Spleen (tissue), 7 donors: ENCODE measurements at regions not wholly inside any gene's neighbourhood (a gene's known extent, or its start where the extent isn't known, plus 50 kb on each side); places are given as distances from the start of the nearest gene placed in this dataset.

ENCODE experiments used
- POLR2A ChIP-seq, 3 donors: fragments of 450-650 bp; IDR thresholded peaks; one replicate each; pipeline ENCODE4 v1.5.1; 2017; ENCODE audit warnings: antibody characterized with exemption in 3 of 3, mild to moderate bottlenecking in 1 of 3
- TF ChIP-seq, protein P1 (sequence below), 11 experiments: fragments of 200-600 bp in 7 of 11; fragments of 450-650 bp in 4 of 11; sonication (generic) in 4 of 11; IDR thresholded peaks in 8 of 11; conservative IDR thresholded peaks in 3 of 11; 1 replicate in 7 of 11; 2 replicates in 4 of 11; pipeline versions ENCODE4 v1.4.0 to v1.8.0; 2016 to 2021; ENCODE audit warnings: antibody characterized with exemption in 11 of 11, inconsistent platforms in 4 of 11, mild to moderate bottlenecking in 1 of 11
- donor health status: DM: no; HTN: no; CAD: no; lungs with moderate emphysema.
- donor health status: DM: no; HTN: no; CAD: no.
- donor health status: DM: no; HTN: no; CAD: no.

DNA sequence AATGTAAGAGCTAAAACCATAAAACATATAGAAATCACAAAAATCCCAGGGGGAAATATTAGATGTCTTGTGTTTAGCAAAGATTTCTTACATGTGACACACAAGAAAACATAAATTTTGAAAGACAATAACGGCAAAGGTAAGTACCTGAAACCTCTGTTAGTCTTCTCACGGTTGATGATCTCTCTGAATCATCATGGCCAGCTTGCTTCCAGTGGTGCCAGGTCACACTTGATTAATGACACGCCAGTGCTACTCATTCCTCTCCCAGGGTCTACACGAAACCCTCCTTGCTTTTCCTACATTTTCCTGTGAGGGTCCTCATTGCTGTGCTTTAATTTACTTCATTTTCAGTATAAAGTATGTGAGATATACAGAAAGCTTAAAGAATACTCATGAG, 114.4 kb upstream of the PARP11 start:
- TF ChIP-seq, protein P1, sequence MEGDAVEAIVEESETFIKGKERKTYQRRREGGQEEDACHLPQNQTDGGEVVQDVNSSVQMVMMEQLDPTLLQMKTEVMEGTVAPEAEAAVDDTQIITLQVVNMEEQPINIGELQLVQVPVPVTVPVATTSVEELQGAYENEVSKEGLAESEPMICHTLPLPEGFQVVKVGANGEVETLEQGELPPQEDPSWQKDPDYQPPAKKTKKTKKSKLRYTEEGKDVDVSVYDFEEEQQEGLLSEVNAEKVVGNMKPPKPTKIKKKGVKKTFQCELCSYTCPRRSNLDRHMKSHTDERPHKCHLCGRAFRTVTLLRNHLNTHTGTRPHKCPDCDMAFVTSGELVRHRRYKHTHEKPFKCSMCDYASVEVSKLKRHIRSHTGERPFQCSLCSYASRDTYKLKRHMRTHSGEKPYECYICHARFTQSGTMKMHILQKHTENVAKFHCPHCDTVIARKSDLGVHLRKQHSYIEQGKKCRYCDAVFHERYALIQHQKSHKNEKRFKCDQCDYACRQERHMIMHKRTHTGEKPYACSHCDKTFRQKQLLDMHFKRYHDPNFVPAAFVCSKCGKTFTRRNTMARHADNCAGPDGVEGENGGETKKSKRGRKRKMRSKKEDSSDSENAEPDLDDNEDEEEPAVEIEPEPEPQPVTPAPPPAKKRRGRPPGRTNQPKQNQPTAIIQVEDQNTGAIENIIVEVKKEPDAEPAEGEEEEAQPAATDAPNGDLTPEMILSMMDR (IDR thresholded peaks at IDR 0.05 in 8 of 11, conservative IDR thresholded peaks at IDR 0.05 in 3 of 11), result no peak
- no peak for TF ChIP-seq POLR2A (IDR thresholded peaks at IDR 0.05)
